ENCODE measurements at regions not wholly inside any gene's neighbourhood (a gene's known extent, or its start where the extent isn't known, plus 50 kb on each side); places are given as distances from the start of the nearest gene placed in this dataset.
"Not testable (repeated sequence)": the region's sequence is repeated elsewhere in the genome, so short reads cannot be mapped to it uniquely, and the experiment has no call there.

GRCh38 chr1:199247891-199248290 lies 609.1 kb downstream of the PTPRC start:
- DNase-seq (no peak), FAIRE-seq (no peak)
- H3K36me3 ChIP-seq (ENCODE audit: control insufficient read depth in 3 of 3, insufficient read depth in 2 of 3, low read depth in 1 of 3, low read length in 3 of 3), result no peaks in the 10 kb centered on the region
- no peaks in the 10 kb centered on the region for H3K4me1 ChIP-seq (ENCODE audit: control insufficient read depth in 3 of 3, insufficient read depth in 2 of 3, low read depth in 1 of 3, low read length in 2 of 3)
- H3K9me3 ChIP-seq (ENCODE audit: control insufficient read depth in 2 of 2, insufficient read depth in 1 of 2, low read depth in 1 of 2, low read length in 1 of 2), result no peaks in the 10 kb centered on the region
- H3K4me3 ChIP-seq (ENCODE audit: low read depth in 1 of 3, low read length in 3 of 3), result no peak overlapping the region
- no peaks in the 10 kb centered on the region for H3K27me3 ChIP-seq (ENCODE audit: control insufficient read depth in 3 of 3, insufficient read depth in 3 of 3, low read length in 3 of 3)
- H3K27ac ChIP-seq (ENCODE audit: low read depth in 1 of 3, low read length in 2 of 3), result no peak overlapping the region

- 96 to 100% (median 97%) methylated on average over 1 of the region's 1 CpG for WGBS, 3 donors
Observed at GRCh38 chr1:199254040-199254439, 615.2 kb downstream of the PTPRC start.

GRCh38 chr1:199261328-199261727 lies 622.5 kb downstream of the PTPRC start:
- Histone ChIP-seq H3K9me3 (ENCODE audit: control insufficient read depth in 2 of 2, insufficient read depth in 1 of 2, low read depth in 1 of 2, low read length in 1 of 2) (no peaks in the 10 kb centered on the region), H3K4me1 (ENCODE audit: control insufficient read depth in 3 of 3, insufficient read depth in 2 of 3, low read depth in 1 of 3, low read length in 2 of 3) (no peaks in the 10 kb centered on the region), H3K36me3 (ENCODE audit: control insufficient read depth in 3 of 3, insufficient read depth in 2 of 3, low read depth in 1 of 3, low read length in 3 of 3) (no peaks in the 10 kb centered on the region), H3K4me3 (ENCODE audit: low read depth in 1 of 3, low read length in 3 of 3) (no peak overlapping the region), H3K27me3 (ENCODE audit: control insufficient read depth in 3 of 3, insufficient read depth in 3 of 3, low read length in 3 of 3) (no peaks in the 10 kb centered on the region), H3K27ac (ENCODE audit: low read depth in 1 of 3, low read length in 2 of 3) (no peak overlapping the region)
- FAIRE-seq (no peak), DNase-seq (no peak)
- 75 to 87% (median 85%) methylated on average over 4 of the region's 4 CpGs for WGBS, 3 donors

More at GRCh38 chr1:199254040-199254439, 615.2 kb downstream of the PTPRC start:
- not testable (repeated sequence) for FAIRE-seq; H3K4me1 ChIP-seq (ENCODE audit: control insufficient read depth in 3 of 3, insufficient read depth in 2 of 3, low read depth in 1 of 3, low read length in 2 of 3); H3K27me3 ChIP-seq (ENCODE audit: control insufficient read depth in 3 of 3, insufficient read depth in 3 of 3, low read length in 3 of 3); H3K36me3 ChIP-seq (ENCODE audit: control insufficient read depth in 3 of 3, insufficient read depth in 2 of 3, low read depth in 1 of 3, low read length in 3 of 3); H3K27ac ChIP-seq (ENCODE audit: low read depth in 1 of 3, low read length in 2 of 3); DNase-seq; H3K9me3 ChIP-seq (ENCODE audit: control insufficient read depth in 2 of 2, insufficient read depth in 1 of 2, low read depth in 1 of 2, low read length in 1 of 2); H3K4me3 ChIP-seq (ENCODE audit: low read depth in 1 of 3, low read length in 3 of 3)

GRCh38 chr1:199264283-199264682 lies 625.4 kb downstream of the PTPRC start:
- DNase-seq (no peak), FAIRE-seq (no peak)
- Histone ChIP-seq H3K27ac (ENCODE audit: low read depth in 1 of 3, low read length in 2 of 3) (no peak overlapping the region), H3K27me3 (ENCODE audit: control insufficient read depth in 3 of 3, insufficient read depth in 3 of 3, low read length in 3 of 3) (no peaks in the 10 kb centered on the region), H3K4me1 (ENCODE audit: control insufficient read depth in 3 of 3, insufficient read depth in 2 of 3, low read depth in 1 of 3, low read length in 2 of 3) (no peaks in the 10 kb centered on the region), H3K9me3 (ENCODE audit: control insufficient read depth in 2 of 2, insufficient read depth in 1 of 2, low read depth in 1 of 2, low read length in 1 of 2) (no peaks in the 10 kb centered on the region), H3K4me3 (ENCODE audit: low read depth in 1 of 3, low read length in 3 of 3) (no peak overlapping the region), H3K36me3 (ENCODE audit: control insufficient read depth in 3 of 3, insufficient read depth in 2 of 3, low read depth in 1 of 3, low read length in 3 of 3) (no peaks in the 10 kb centered on the region)
- 77 to 91% (median 87%) methylated on average over 2 of the region's 2 CpGs for WGBS, 3 donors

- no peaks in the 10 kb centered on the region for H3K27me3 ChIP-seq (ENCODE audit: control insufficient read depth in 3 of 3, insufficient read depth in 3 of 3, low read length in 3 of 3)
- FAIRE-seq (peak; percentile 55), DNase-seq (no peak)
- H3K9me3 ChIP-seq (ENCODE audit: control insufficient read depth in 2 of 2, insufficient read depth in 1 of 2, low read depth in 1 of 2, low read length in 1 of 2), result no peaks in the 10 kb centered on the region
- H3K36me3 ChIP-seq (ENCODE audit: control insufficient read depth in 3 of 3, insufficient read depth in 2 of 3, low read depth in 1 of 3, low read length in 3 of 3), result no peaks in the 10 kb centered on the region
- no peak overlapping the region for H3K4me3 ChIP-seq (ENCODE audit: low read depth in 1 of 3, low read length in 3 of 3)
- H3K27ac ChIP-seq (ENCODE audit: low read depth in 1 of 3, low read length in 2 of 3), result no peak overlapping the region
- 50 to 64% (median 62%) methylated on average over 1 of the region's 1 CpG for WGBS, 3 donors
- no peaks in the 10 kb centered on the region for H3K4me1 ChIP-seq (ENCODE audit: control insufficient read depth in 3 of 3, insufficient read depth in 2 of 3, low read depth in 1 of 3, low read length in 2 of 3)
Observed at GRCh38 chr1:199264911-199265310, 626.1 kb downstream of the PTPRC start.

GRCh38 chr1:199265319-199265718 lies 626.5 kb downstream of the PTPRC start:
- H3K27ac ChIP-seq (ENCODE audit: low read depth in 1 of 3, low read length in 2 of 3), result no peak overlapping the region
- no peaks in the 10 kb centered on the region for H3K27me3 ChIP-seq (ENCODE audit: control insufficient read depth in 3 of 3, insufficient read depth in 3 of 3, low read length in 3 of 3)
- no peak overlapping the region for H3K4me3 ChIP-seq (ENCODE audit: low read depth in 1 of 3, low read length in 3 of 3)
- DNase-seq (no peak), FAIRE-seq (no peak)
- H3K36me3 ChIP-seq (ENCODE audit: control insufficient read depth in 3 of 3, insufficient read depth in 2 of 3, low read depth in 1 of 3, low read length in 3 of 3), result no peaks in the 10 kb centered on the region
- H3K4me1 ChIP-seq (ENCODE audit: control insufficient read depth in 3 of 3, insufficient read depth in 2 of 3, low read depth in 1 of 3, low read length in 2 of 3), result no peaks in the 10 kb centered on the region
- H3K9me3 ChIP-seq (ENCODE audit: control insufficient read depth in 2 of 2, insufficient read depth in 1 of 2, low read depth in 1 of 2, low read length in 1 of 2), result no peaks in the 10 kb centered on the region
- 72 to 84% (median 75%) methylated on average over 3 of the region's 3 CpGs for WGBS, 3 donors

- H3K27me3 ChIP-seq (ENCODE audit: control insufficient read depth in 3 of 3, insufficient read depth in 3 of 3, low read length in 3 of 3), result no peaks in the 10 kb centered on the region
- 94% methylated on average over 3 of the region's 3 CpGs for WGBS, 3 donors
- no peak for DNase-seq
- H3K27ac ChIP-seq (ENCODE audit: low read depth in 1 of 3, low read length in 2 of 3), result no peak overlapping the region
- no peaks in the 10 kb centered on the region for H3K4me1 ChIP-seq (ENCODE audit: control insufficient read depth in 3 of 3, insufficient read depth in 2 of 3, low read depth in 1 of 3, low read length in 2 of 3)
- no peaks in the 10 kb centered on the region for H3K9me3 ChIP-seq (ENCODE audit: control insufficient read depth in 2 of 2, insufficient read depth in 1 of 2, low read depth in 1 of 2, low read length in 1 of 2)
- no peak for FAIRE-seq
- H3K4me3 ChIP-seq (ENCODE audit: low read depth in 1 of 3, low read length in 3 of 3), result no peak overlapping the region
- H3K36me3 ChIP-seq (ENCODE audit: control insufficient read depth in 3 of 3, insufficient read depth in 2 of 3, low read depth in 1 of 3, low read length in 3 of 3), result no peaks in the 10 kb centered on the region
Observed at GRCh38 chr1:199269241-199269640, 630.4 kb downstream of the PTPRC start.

- 21 to 54% (median 38%) methylated on average over 3 of the region's 3 CpGs for WGBS, 3 donors
- Histone ChIP-seq H3K27ac (ENCODE audit: low read depth in 1 of 3, low read length in 2 of 3) (no peak overlapping the region), H3K36me3 (ENCODE audit: control insufficient read depth in 3 of 3, insufficient read depth in 2 of 3, low read depth in 1 of 3, low read length in 3 of 3) (no peaks in the 10 kb centered on the region), H3K27me3 (ENCODE audit: control insufficient read depth in 3 of 3, insufficient read depth in 3 of 3, low read length in 3 of 3) (no peaks in the 10 kb centered on the region), H3K9me3 (ENCODE audit: control insufficient read depth in 2 of 2, insufficient read depth in 1 of 2, low read depth in 1 of 2, low read length in 1 of 2) (no peaks in the 10 kb centered on the region), H3K4me1 (ENCODE audit: control insufficient read depth in 3 of 3, insufficient read depth in 2 of 3, low read depth in 1 of 3, low read length in 2 of 3) (no peaks in the 10 kb centered on the region), H3K4me3 (ENCODE audit: low read depth in 1 of 3, low read length in 3 of 3) (no peak overlapping the region)
- DNase-seq (no peak), FAIRE-seq (no peak)
Observed at GRCh38 chr1:199272139-199272544, 633.3 kb downstream of the PTPRC start.

GRCh38 chr1:199272628-199273086 lies 633.8 kb downstream of the PTPRC start:
- no peak overlapping the region for H3K4me3 ChIP-seq (ENCODE audit: low read depth in 1 of 3, low read length in 3 of 3)
- H3K27ac ChIP-seq (ENCODE audit: low read depth in 1 of 3, low read length in 2 of 3), result no peak overlapping the region
- FAIRE-seq (no peak), DNase-seq (no peak)
- no peaks in the 10 kb centered on the region for H3K27me3 ChIP-seq (ENCODE audit: control insufficient read depth in 3 of 3, insufficient read depth in 3 of 3, low read length in 3 of 3)
- H3K9me3 ChIP-seq (ENCODE audit: control insufficient read depth in 2 of 2, insufficient read depth in 1 of 2, low read depth in 1 of 2, low read length in 1 of 2), result no peaks in the 10 kb centered on the region
- no peaks in the 10 kb centered on the region for H3K4me1 ChIP-seq (ENCODE audit: control insufficient read depth in 3 of 3, insufficient read depth in 2 of 3, low read depth in 1 of 3, low read length in 2 of 3)
- no peaks in the 10 kb centered on the region for H3K36me3 ChIP-seq (ENCODE audit: control insufficient read depth in 3 of 3, insufficient read depth in 2 of 3, low read depth in 1 of 3, low read length in 3 of 3)
- 18 to 39% (median 23%) methylated on average over 3 of the region's 3 CpGs for WGBS, 3 donors
